ENCODE measurements at regions not wholly inside any gene's neighbourhood (a gene's known extent, or its start where the extent isn't known, plus 50 kb on each side); places are given as distances from the start of the nearest gene placed in this dataset.

- Histone ChIP-seq H3K79me2 (ENCODE audit: control insufficient read depth, insufficient read depth, low read length) (no peaks in the 10 kb centered on the region), H3K9me1 (ENCODE audit: control insufficient read depth, insufficient read depth, low read length) (no peaks in the 10 kb centered on the region), H3K27ac (ENCODE audit: extremely low read depth, low read depth, low read length) (no peak overlapping the region), H3K27me3 (ENCODE audit: control insufficient read depth in 2 of 2, insufficient read depth in 2 of 2, low read length in 2 of 2) (no peaks in the 10 kb centered on the region), H3K4me1 (replicated peaks in 1 of 2; ENCODE audit: control insufficient read depth in 2 of 2, insufficient read depth in 2 of 2, low read length in 2 of 2) (no peaks in the 10 kb centered on the region), H3K36me3 (ENCODE audit: control insufficient read depth, insufficient read depth, low read length) (no peaks in the 10 kb centered on the region), H4K20me1 (replicated peaks; ENCODE audit: control insufficient read depth, insufficient read depth, low read length) (no peaks in the 10 kb centered on the region), H3K9me3 (replicated peaks; ENCODE audit: control insufficient read depth, insufficient read depth, low read depth, low read length) (no peaks in the 10 kb centered on the region), H2AFZ (ENCODE audit: low read depth, low read length) (no peak overlapping the region), H3K9ac (ENCODE audit: insufficient read depth in 1 of 2, low read depth in 2 of 2, low read length in 2 of 2) (no peak overlapping the region), H3K4me2 (ENCODE audit: insufficient read depth, low read length) (no peak overlapping the region), H3K4me3 (no peak overlapping the region)
- TF ChIP-seq ZNF444 (CRISPR knock-in tag; IDR thresholded peaks at IDR 0.05): no peak
- TF ChIP-seq RBFOX2 (IDR thresholded peaks at IDR 0.05; ENCODE audit: low read depth, low read length): no peak
- TF ChIP-seq HNRNPL (IDR thresholded peaks at IDR 0.05; ENCODE audit: low read depth, low read length): no peak
- TF ChIP-seq ZNF551 (CRISPR knock-in tag; IDR thresholded peaks at IDR 0.05): no peak
- TF ChIP-seq, protein P1, sequence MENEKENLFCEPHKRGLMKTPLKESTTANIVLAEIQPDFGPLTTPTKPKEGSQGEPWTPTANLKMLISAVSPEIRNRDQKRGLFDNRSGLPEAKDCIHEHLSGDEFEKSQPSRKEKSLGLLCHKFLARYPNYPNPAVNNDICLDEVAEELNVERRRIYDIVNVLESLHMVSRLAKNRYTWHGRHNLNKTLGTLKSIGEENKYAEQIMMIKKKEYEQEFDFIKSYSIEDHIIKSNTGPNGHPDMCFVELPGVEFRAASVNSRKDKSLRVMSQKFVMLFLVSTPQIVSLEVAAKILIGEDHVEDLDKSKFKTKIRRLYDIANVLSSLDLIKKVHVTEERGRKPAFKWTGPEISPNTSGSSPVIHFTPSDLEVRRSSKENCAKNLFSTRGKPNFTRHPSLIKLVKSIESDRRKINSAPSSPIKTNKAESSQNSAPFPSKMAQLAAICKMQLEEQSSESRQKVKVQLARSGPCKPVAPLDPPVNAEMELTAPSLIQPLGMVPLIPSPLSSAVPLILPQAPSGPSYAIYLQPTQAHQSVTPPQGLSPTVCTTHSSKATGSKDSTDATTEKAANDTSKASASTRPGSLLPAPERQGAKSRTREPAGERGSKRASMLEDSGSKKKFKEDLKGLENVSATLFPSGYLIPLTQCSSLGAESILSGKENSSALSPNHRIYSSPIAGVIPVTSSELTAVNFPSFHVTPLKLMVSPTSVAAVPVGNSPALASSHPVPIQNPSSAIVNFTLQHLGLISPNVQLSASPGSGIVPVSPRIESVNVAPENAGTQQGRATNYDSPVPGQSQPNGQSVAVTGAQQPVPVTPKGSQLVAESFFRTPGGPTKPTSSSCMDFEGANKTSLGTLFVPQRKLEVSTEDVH (IDR thresholded peaks at IDR 0.05; ENCODE audit: low read depth, partially characterized antibody): no peak
- no TSS peak for BruUV-seq (replicated peaks)
- FAIRE-seq (no peak), DNase-seq (ENCODE audit: extremely low read depth in 1 of 4, low spot score in 3 of 4) (no peak), ATAC-seq (no peak)
- in situ Hi-C loops (cut with MboI) (no loop called here), intact Hi-C loops (cut with micrococcal nuclease) (no loop called here)
- WGBS (ENCODE audit: insufficient coverage, low coverage, missing lambda C conversion rate): 2% methylated on average over 3 of the region's 3 CpGs
- ChIA-PET CTCF (ENCODE audit: low intra/inter-chr PET ratio) (no interaction called here), POLR2A (no interaction called here)
Observed at GRCh38 chr3:16808393-16809107, 76.2 kb upstream of the PLCL2 start.

Measured in K562 (cell line).